ENCODE measurements at regions not wholly inside any gene's neighbourhood (a gene's known extent, or its start where the extent isn't known, plus 50 kb on each side); places are given as distances from the start of the nearest gene placed in this dataset.
"Not testable (repeated sequence)": the region's sequence is repeated elsewhere in the genome, so short reads cannot be mapped to it uniquely, and the experiment has no call there.

GRCh38 chr5:87141544-87141943 is 126.1 kb upstream of the RASA1 start:
- Histone ChIP-seq H2AFZ (ENCODE audit: low read depth, low read length, severe bottlenecking) (no peak overlapping the region), H3F3A (ENCODE audit: insufficient read depth) (no peaks in the 10 kb centered on the region), H4K20me1 (ENCODE audit: low read depth, low read length) (no peaks in the 10 kb centered on the region), H3K9ac (ENCODE audit: low read length) (no peak overlapping the region), H3K9me3 (ENCODE audit: insufficient read depth, low read length) (no peaks in the 10 kb centered on the region), H3K27ac (ENCODE audit: low read depth, low read length) (no peak overlapping the region), H3K27me3 (ENCODE audit: low read length) (no peaks in the 10 kb centered on the region), H3K4me3 (ENCODE audit: insufficient read depth, low read length, poor library complexity, severe bottlenecking) (no peak overlapping the region), H3K9me2 (replicated peaks; ENCODE audit: insufficient read depth, low read length) (no peaks in the 10 kb centered on the region), H3K36me3 (ENCODE audit: low read length) (no peaks in the 10 kb centered on the region), H3K4me2 (ENCODE audit: low read depth, low read length, poor library complexity, severe bottlenecking) (no peak overlapping the region), H3K79me2 (ENCODE audit: insufficient read depth, low read length) (no peaks in the 10 kb centered on the region)
- TF ChIP-seq EZH2phosphoT487 (conservative IDR thresholded peaks at IDR 0.05; ENCODE audit: low read length): no peak
- no peak for TF ChIP-seq CTCF (IDR thresholded peaks at IDR 0.05; ENCODE audit: insufficient read depth, low read length, poor library complexity, severe bottlenecking)

GRCh38 chr5:87145853-87146252 is 121.8 kb upstream of the RASA1 start:
- H4K20me1 ChIP-seq (ENCODE audit: low read depth, low read length); H3K4me3 ChIP-seq (ENCODE audit: insufficient read depth, low read length, poor library complexity, severe bottlenecking); H3K79me2 ChIP-seq (ENCODE audit: insufficient read depth, low read length); H3K27me3 ChIP-seq (ENCODE audit: low read length); H3K9me2 ChIP-seq (replicated peaks; ENCODE audit: insufficient read depth, low read length); H3K36me3 ChIP-seq (ENCODE audit: low read length); H3K9me3 ChIP-seq (ENCODE audit: insufficient read depth, low read length); H3K9ac ChIP-seq (ENCODE audit: low read length); H3K27ac ChIP-seq (ENCODE audit: low read depth, low read length); H3K4me2 ChIP-seq (ENCODE audit: low read depth, low read length, poor library complexity, severe bottlenecking); H3F3A ChIP-seq (ENCODE audit: insufficient read depth); H2AFZ ChIP-seq (ENCODE audit: low read depth, low read length, severe bottlenecking): not testable (repeated sequence)

- H4K20me1 ChIP-seq (ENCODE audit: low read depth, low read length): no peaks in the 10 kb centered on the region
- no peak overlapping the region for H3K27ac ChIP-seq (ENCODE audit: low read depth, low read length)
- H3K36me3 ChIP-seq (ENCODE audit: low read length): no peaks in the 10 kb centered on the region
- no peak overlapping the region for H2AFZ ChIP-seq (ENCODE audit: low read depth, low read length, severe bottlenecking)
- TF ChIP-seq EZH2phosphoT487 (conservative IDR thresholded peaks at IDR 0.05; ENCODE audit: low read length): no peak
- H3K9me3 ChIP-seq (ENCODE audit: insufficient read depth, low read length): no peaks in the 10 kb centered on the region
- no peak overlapping the region for H3K4me3 ChIP-seq (ENCODE audit: insufficient read depth, low read length, poor library complexity, severe bottlenecking)
- H3K9ac ChIP-seq (ENCODE audit: low read length): no peak overlapping the region
- no peaks in the 10 kb centered on the region for H3K27me3 ChIP-seq (ENCODE audit: low read length)
- H3K4me2 ChIP-seq (ENCODE audit: low read depth, low read length, poor library complexity, severe bottlenecking): no peak overlapping the region
- no peaks in the 10 kb centered on the region for H3K79me2 ChIP-seq (ENCODE audit: insufficient read depth, low read length)
- no peaks in the 10 kb centered on the region for H3F3A ChIP-seq (ENCODE audit: insufficient read depth)
- no peaks in the 10 kb centered on the region for H3K9me2 ChIP-seq (replicated peaks; ENCODE audit: insufficient read depth, low read length)
Observed at GRCh38 chr5:87147441-87147840, 120.2 kb upstream of the RASA1 start.

- no peak overlapping the region for H3K9ac ChIP-seq (ENCODE audit: low read length)
- H3K27ac ChIP-seq (ENCODE audit: low read depth, low read length): no peak overlapping the region
- H3K79me2 ChIP-seq (ENCODE audit: insufficient read depth, low read length): no peaks in the 10 kb centered on the region
- H3K27me3 ChIP-seq (ENCODE audit: low read length): no peaks in the 10 kb centered on the region
- no peaks in the 10 kb centered on the region for H3K9me3 ChIP-seq (ENCODE audit: insufficient read depth, low read length)
- no peak overlapping the region for H3K4me3 ChIP-seq (ENCODE audit: insufficient read depth, low read length, poor library complexity, severe bottlenecking)
- no peaks in the 10 kb centered on the region for H4K20me1 ChIP-seq (ENCODE audit: low read depth, low read length)
- TF ChIP-seq EZH2phosphoT487 (conservative IDR thresholded peaks at IDR 0.05; ENCODE audit: low read length) (no peak), CTCF (IDR thresholded peaks at IDR 0.05; ENCODE audit: insufficient read depth, low read length, poor library complexity, severe bottlenecking) (no peak)
- H2AFZ ChIP-seq (ENCODE audit: low read depth, low read length, severe bottlenecking): no peak overlapping the region
- no peaks in the 10 kb centered on the region for H3F3A ChIP-seq (ENCODE audit: insufficient read depth)
- H3K9me2 ChIP-seq (replicated peaks; ENCODE audit: insufficient read depth, low read length): no peaks in the 10 kb centered on the region
- H3K36me3 ChIP-seq (ENCODE audit: low read length): no peaks in the 10 kb centered on the region
- no peak overlapping the region for H3K4me2 ChIP-seq (ENCODE audit: low read depth, low read length, poor library complexity, severe bottlenecking)
Observed at GRCh38 chr5:87150630-87151029, 117.1 kb upstream of the RASA1 start.
